Endothelial cell of umbilical vein (primary cell): ENCODE measurements at regions not wholly inside any gene's neighbourhood (a gene's known extent, or its start where the extent isn't known, plus 50 kb on each side); places are given as distances from the start of the nearest gene placed in this dataset.

Source experiments
- BruUV-seq: library from RNA; stranded (reverse); fragments of 400-500 nt; replicated peaks from 2 replicates; lab custom pipeline; 2021; lab: Mats Ljungman, UMichigan
- CTCF ChIA-PET: fragments of 300-600, 350-600 bp; sonication (Branson Sonifier 250); formaldehyde crosslinking; loops from one replicate; lab custom pipeline; 2021; ENCODE audit warnings: antibody characterized with exemption, inconsistent platforms; lab: Charles Lee
- POLR2A ChIA-PET: fragments of 300-600, 350-600 bp; sonication (Branson Sonifier 250); formaldehyde crosslinking; loops from one replicate; lab custom pipeline; 2021; ENCODE audit warnings: antibody characterized with exemption, inconsistent platforms; lab: Charles Lee
- DNase-seq: peaks from one replicate; pipeline ENCODE4 v3.0.0-alpha.2; 2011; ENCODE audit warnings: low read depth, low spot score
- FAIRE-seq: peaks from 2 replicates; lab custom pipeline; 2011; peaks lifted over from hg19 to GRCh38; lab: Jason Lieb, UNC
- H2AFZ ChIP-seq: 2 replicates; pipeline ENCODE4 v1.6.0; 2012; ENCODE audit warnings: low read depth, low read length, control low read depth, inconsistent platforms
- H3K27ac ChIP-seq: 2 replicates; pipeline ENCODE4 v1.5.1; 2011; ENCODE audit warnings: low read depth, mild to moderate bottlenecking, control low read depth, low read length, moderate library complexity; ENCODE audit not compliant: insufficient read depth
- H3K27me3 ChIP-seq, 2 experiments: 2 replicates each; pipeline versions ENCODE4 v1.6.0 to v1.6.1; 2011; ENCODE audit warnings: low read length in 2 of 2, mixed read lengths in 1 of 2; ENCODE audit not compliant: control insufficient read depth in 2 of 2, insufficient read depth in 2 of 2
- H3K36me3 ChIP-seq, 2 experiments: 2 replicates in 1 of 2; 3 replicates in 1 of 2; pipeline ENCODE4 v1.5.1; 2011; ENCODE audit warnings: low read length in 2 of 2, mild to moderate bottlenecking in 1 of 2, moderate library complexity in 1 of 2; ENCODE audit not compliant: control insufficient read depth in 2 of 2, insufficient read depth in 2 of 2; ENCODE audit errors: extremely low read depth in 1 of 2
- H3K4me1 ChIP-seq: 3 replicates; pipeline ENCODE4 v1.5.1; 2011; ENCODE audit warnings: mild to moderate bottlenecking, low read length; ENCODE audit not compliant: control insufficient read depth, insufficient read depth; ENCODE audit errors: extremely low read depth
- H3K4me2 ChIP-seq: 2 replicates; pipeline ENCODE4 v1.6.1; 2011; ENCODE audit warnings: low read length, control low read depth, mixed read lengths; ENCODE audit not compliant: insufficient read depth
- H3K4me3 ChIP-seq, 3 experiments: fragments of 200-600 bp in 1 of 3; sonication (generic), shearing (Covaris generic) in 1 of 3; replicated peaks in 1 of 3; 2 replicates each; pipeline ENCODE4 v1.5.1; 2011 to 2016; ENCODE audit warnings: control low read depth in 3 of 3, low read length in 3 of 3, mild to moderate bottlenecking in 2 of 3, inconsistent platforms in 1 of 3, low read depth in 1 of 3, moderate library complexity in 1 of 3; ENCODE audit not compliant: insufficient read depth in 1 of 3
- H3K79me2 ChIP-seq: 2 replicates; pipeline ENCODE4 v1.6.0; 2012; ENCODE audit warnings: low read length, inconsistent platforms; ENCODE audit not compliant: control insufficient read depth, insufficient read depth
- H3K9ac ChIP-seq: replicated peaks from 2 replicates; pipeline ENCODE3; 2011; ENCODE audit warnings: low read length, control low read depth; ENCODE audit not compliant: insufficient read depth; ENCODE audit errors: extremely low read depth
- H3K9me1 ChIP-seq: replicated peaks from 3 replicates; pipeline ENCODE4 v1.6.0; 2011; ENCODE audit warnings: mild to moderate bottlenecking, low read length; ENCODE audit not compliant: control insufficient read depth, insufficient read depth; ENCODE audit errors: extremely low read depth
- H3K9me3 ChIP-seq: replicated peaks from 2 replicates; pipeline ENCODE4 v1.5.1; 2012; ENCODE audit warnings: low read length, inconsistent platforms; ENCODE audit not compliant: control insufficient read depth, insufficient read depth
- H4K20me1 ChIP-seq: replicated peaks from 2 replicates; pipeline ENCODE3; 2011; ENCODE audit warnings: mild to moderate bottlenecking, low read length; ENCODE audit not compliant: control insufficient read depth, insufficient read depth; ENCODE audit errors: extremely low read depth
- EZH2 ChIP-seq: IDR thresholded peaks from 2 replicates; pipeline ENCODE4 v1.6.1; 2012; ENCODE audit warnings: borderline replicate concordance, low read depth, mild to moderate bottlenecking, moderate library complexity, low read length, inconsistent platforms; ENCODE audit not compliant: severe bottlenecking
- FOS ChIP-seq: IDR thresholded peaks from 2 replicates; pipeline ENCODE4 v1.6.1; 2011; ENCODE audit warnings: mild to moderate bottlenecking, low read length, moderate library complexity, borderline replicate concordance; ENCODE audit not compliant: insufficient read depth
- GATA2 ChIP-seq: IDR thresholded peaks from 2 replicates; pipeline ENCODE4 v1.7.0; 2011; ENCODE audit warnings: low read depth, mild to moderate bottlenecking, moderate library complexity, mixed read lengths, low read length; ENCODE audit not compliant: insufficient read length, insufficient read depth
- JUN ChIP-seq: IDR thresholded peaks from 2 replicates; pipeline ENCODE4 v1.6.1; 2011; ENCODE audit warnings: borderline replicate concordance, low read depth; ENCODE audit not compliant: insufficient read length, insufficient read depth
- MYC ChIP-seq: IDR thresholded peaks from one replicate; pipeline ENCODE4 v1.6.1; 2011; ENCODE audit warnings: mild to moderate bottlenecking, low read depth, low read length
- POLR2A ChIP-seq: IDR thresholded peaks from 2 replicates; pipeline ENCODE4 v1.6.1; 2012; ENCODE audit warnings: low read depth, mild to moderate bottlenecking, control low read depth, low read length
- POLR2AphosphoS5 ChIP-seq: IDR thresholded peaks from 2 replicates; pipeline ENCODE4 v1.6.1; 2012; ENCODE audit warnings: low read depth, mild to moderate bottlenecking, control low read depth, low read length, moderate library complexity; ENCODE audit not compliant: insufficient read depth
- dilution Hi-C: fragments of 300-500 bp; cut with MboI; formaldehyde crosslinking; loops from one replicate; pipeline ENCODE4 v1.15.0; 2019; ENCODE audit warnings: low sequenced_read_pairs; ENCODE audit not compliant: extremely low pct_ligation_motif_present
- intact Hi-C: fragments of 100-400 bp; cut with micrococcal nuclease; formaldehyde crosslinking; loops from one replicate; pipeline ENCODE4 v1.10.0; 2022
- TF ChIP-seq, protein P1 (sequence below), 2 donors: IDR thresholded peaks; 1 replicate in 1 of 2; 2 replicates in 1 of 2; pipeline ENCODE4 v1.5.1; 2011; ENCODE audit warnings: low read length in 2 of 2, mild to moderate bottlenecking in 2 of 2, moderate library complexity in 2 of 2, control low read depth in 1 of 2, inconsistent platforms in 1 of 2, low read depth in 1 of 2; ENCODE audit not compliant: insufficient read depth in 1 of 2; ENCODE audit errors: extremely low read depth in 1 of 2
- TF ChIP-seq, protein P2 (sequence below): IDR thresholded peaks from 2 replicates; pipeline ENCODE4 v1.6.1; 2011; ENCODE audit not compliant: insufficient read depth, insufficient read length

DNA sequence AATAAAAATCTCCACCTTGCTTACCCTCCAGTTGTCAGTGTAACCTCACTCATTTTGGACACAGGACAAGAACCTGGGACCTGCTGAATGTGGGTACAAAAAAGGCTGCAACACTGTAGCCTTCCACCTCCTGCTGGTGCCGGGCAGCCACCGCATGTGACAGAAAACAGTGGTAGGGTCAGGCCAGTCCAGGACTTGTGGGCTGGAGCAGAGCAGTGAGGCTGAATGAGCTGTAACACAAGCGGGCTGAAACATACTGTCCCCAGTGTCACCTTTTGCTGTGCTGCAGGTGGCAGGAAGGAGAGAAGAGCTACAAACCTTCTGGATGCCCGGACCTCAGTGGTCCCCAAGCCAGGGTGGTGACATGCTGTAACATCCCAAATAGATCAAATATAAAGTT is 465.4 kb upstream of the FOXG1 start:
- no peaks in the 10 kb centered on the region for H3K36me3 ChIP-seq
- TF ChIP-seq MYC (no peak), FOS (no peak), JUN (no peak), POLR2AphosphoS5 (no peak), POLR2A (no peak), GATA2 (no peak), EZH2 (no peak)
- TF ChIP-seq, protein P1, sequence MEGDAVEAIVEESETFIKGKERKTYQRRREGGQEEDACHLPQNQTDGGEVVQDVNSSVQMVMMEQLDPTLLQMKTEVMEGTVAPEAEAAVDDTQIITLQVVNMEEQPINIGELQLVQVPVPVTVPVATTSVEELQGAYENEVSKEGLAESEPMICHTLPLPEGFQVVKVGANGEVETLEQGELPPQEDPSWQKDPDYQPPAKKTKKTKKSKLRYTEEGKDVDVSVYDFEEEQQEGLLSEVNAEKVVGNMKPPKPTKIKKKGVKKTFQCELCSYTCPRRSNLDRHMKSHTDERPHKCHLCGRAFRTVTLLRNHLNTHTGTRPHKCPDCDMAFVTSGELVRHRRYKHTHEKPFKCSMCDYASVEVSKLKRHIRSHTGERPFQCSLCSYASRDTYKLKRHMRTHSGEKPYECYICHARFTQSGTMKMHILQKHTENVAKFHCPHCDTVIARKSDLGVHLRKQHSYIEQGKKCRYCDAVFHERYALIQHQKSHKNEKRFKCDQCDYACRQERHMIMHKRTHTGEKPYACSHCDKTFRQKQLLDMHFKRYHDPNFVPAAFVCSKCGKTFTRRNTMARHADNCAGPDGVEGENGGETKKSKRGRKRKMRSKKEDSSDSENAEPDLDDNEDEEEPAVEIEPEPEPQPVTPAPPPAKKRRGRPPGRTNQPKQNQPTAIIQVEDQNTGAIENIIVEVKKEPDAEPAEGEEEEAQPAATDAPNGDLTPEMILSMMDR (IDR thresholded peaks at IDR 0.05; ENCODE audit: extremely low read depth in 1 of 2, insufficient read depth in 1 of 2, low read depth in 1 of 2, low read length in 2 of 2): no peak
- TF ChIP-seq, protein P2, sequence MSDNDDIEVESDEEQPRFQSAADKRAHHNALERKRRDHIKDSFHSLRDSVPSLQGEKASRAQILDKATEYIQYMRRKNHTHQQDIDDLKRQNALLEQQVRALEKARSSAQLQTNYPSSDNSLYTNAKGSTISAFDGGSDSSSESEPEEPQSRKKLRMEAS: no peak
- DNase-seq (no peak), FAIRE-seq (no peak)
- H3K4me3 ChIP-seq: no peak overlapping the region
- intact Hi-C loops (no loop called here), dilution Hi-C loops (no loop called here)
- no peaks in the 10 kb centered on the region for H3K4me1 ChIP-seq
- H4K20me1 ChIP-seq: no peaks in the 10 kb centered on the region
- no peaks in the 10 kb centered on the region for H3K27me3 ChIP-seq
- H3K9me3 ChIP-seq: no peaks in the 10 kb centered on the region
- H3K79me2 ChIP-seq: no peaks in the 10 kb centered on the region
- no peaks in the 10 kb centered on the region for H3K9me1 ChIP-seq
- POLR2A ChIA-PET: no interaction called here
- H3K27ac ChIP-seq: no peak overlapping the region
- CTCF ChIA-PET: interaction anchor here (1.8 kb wide), 1 partner anchor 81 kb away, joined by 4 read pairs; no protein-coding TSS in a partner anchor
- no TSS peak for BruUV-seq
- no peak overlapping the region for H3K9ac ChIP-seq
- H3K4me2 ChIP-seq: no peak overlapping the region
- H2AFZ ChIP-seq: no peak overlapping the region
